A172 (cell line): ENCODE measurements at regions not wholly inside any gene's neighbourhood (a gene's known extent, or its start where the extent isn't known, plus 50 kb on each side); places are given as distances from the start of the nearest gene placed in this dataset.

ENCODE experiments used
- DNase-seq: peaks from one replicate; pipeline ENCODE4 v3.0.0-alpha.2; 2015; ENCODE audit warnings: low spot score

DNA sequence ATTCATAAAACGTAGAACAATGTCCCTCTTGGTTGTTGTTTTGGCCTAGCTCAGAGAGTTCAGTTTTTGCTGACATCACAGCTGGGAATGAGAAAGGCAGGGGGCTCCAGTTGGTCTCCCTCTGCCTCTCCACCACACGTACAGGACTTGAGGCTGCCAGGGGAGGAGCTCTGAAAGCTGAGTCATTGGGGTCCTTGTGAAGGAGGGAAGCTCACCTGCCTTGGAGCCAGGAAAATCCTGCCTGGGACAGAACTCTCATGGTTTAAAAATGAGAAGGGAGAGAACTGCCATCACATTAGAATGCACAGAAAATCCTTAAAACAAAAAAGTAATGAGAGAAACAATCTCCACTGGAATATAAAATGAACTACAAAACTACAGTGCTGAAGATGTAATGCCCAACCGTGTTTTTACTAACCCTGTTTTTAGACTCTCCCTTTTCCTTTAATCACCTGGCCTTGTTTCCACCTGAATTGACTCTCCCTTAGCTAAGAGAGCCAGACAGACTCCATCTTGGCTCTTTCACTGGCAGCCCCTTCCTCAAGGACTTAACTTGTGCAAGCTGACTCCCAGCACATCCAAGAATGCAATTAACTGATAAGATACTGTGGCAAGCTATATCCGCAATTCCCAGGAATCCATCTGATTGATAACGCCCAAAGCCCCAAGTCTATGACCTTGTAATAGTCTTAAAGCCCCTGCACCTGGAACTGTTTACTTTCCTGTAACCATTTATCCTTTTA, 58.6 kb upstream of the TARP start:
- peak; percentile 21 for DNase-seq

GRCh38 chr7:38330861-38331621, 57.6 kb upstream of the TARP start:
- DNase-seq, result no peak

- no peak for DNase-seq
These were observed 56.6 kb upstream of the TARP start for GRCh38 chr7:38330039-38330438.

GRCh38 chr7:38329340-38329739, 55.9 kb upstream of the TARP start:
- no peak for DNase-seq

DNA sequence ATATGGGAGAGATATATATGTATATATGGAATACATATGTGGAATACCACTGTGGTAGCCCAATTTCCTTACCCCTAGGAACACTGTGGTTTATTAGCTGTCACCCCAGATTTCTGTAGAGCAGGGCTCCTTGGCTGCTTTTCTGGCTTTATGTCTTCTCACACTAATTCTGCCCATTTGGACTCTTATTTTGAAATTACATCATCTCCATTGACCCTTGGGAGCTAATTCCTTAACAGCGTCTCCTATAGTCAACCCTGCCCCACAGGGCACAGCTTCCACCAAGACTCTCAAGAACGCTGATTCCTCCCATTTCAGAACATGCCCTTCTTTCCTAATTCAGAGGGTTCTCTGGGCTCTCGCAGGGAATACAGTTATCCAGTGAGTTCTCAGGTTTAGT, 55.4 kb upstream of the TARP start:
- no peak for DNase-seq

DNA sequence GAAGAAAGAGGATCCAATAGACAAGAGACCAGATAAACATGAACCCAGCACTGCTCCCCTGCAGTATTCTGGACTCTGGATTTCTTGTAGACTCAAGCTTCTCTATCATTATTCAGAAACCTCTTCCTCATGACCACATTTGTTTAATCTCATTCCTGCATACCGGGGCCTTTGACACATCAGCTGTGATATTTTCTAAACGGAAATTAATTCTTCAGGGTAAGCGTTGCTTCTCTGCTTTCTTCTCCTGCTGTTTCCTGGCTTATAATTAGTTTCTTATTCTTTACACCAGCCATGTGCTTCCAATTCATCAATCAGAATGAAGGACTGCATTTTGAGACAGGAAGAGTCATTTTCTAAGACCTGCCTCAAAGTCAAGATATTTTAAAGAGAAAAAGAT, 54.2 kb upstream of the TARP start:
- DNase-seq, result no peak
